ENCODE measurements at regions not wholly inside any gene's neighbourhood (a gene's known extent, or its start where the extent isn't known, plus 50 kb on each side); places are given as distances from the start of the nearest gene placed in this dataset.

DNA sequence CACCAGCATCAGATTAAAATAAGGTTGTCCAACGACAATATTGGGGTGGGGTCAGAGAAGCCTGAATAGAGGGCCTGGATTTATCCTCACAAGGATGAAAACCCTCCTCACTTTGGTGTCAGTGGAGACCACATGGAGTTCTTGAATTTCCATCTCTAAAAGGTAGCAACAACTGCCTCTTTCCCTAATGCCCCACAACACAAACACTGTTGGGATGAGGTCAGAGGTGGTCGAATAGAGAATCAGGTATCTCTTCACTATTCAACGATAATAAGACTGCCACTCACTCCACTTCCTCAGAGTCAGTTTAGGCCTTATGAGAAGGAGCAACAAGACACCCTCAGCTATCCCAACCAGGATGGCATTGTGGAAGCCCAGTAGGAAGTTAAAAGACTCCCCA is 596.1 kb downstream of the HTR1B start:
- TF ChIP-seq, protein P1, sequence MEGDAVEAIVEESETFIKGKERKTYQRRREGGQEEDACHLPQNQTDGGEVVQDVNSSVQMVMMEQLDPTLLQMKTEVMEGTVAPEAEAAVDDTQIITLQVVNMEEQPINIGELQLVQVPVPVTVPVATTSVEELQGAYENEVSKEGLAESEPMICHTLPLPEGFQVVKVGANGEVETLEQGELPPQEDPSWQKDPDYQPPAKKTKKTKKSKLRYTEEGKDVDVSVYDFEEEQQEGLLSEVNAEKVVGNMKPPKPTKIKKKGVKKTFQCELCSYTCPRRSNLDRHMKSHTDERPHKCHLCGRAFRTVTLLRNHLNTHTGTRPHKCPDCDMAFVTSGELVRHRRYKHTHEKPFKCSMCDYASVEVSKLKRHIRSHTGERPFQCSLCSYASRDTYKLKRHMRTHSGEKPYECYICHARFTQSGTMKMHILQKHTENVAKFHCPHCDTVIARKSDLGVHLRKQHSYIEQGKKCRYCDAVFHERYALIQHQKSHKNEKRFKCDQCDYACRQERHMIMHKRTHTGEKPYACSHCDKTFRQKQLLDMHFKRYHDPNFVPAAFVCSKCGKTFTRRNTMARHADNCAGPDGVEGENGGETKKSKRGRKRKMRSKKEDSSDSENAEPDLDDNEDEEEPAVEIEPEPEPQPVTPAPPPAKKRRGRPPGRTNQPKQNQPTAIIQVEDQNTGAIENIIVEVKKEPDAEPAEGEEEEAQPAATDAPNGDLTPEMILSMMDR (IDR thresholded peaks at IDR 0.05), result no peak
- no peak for TF ChIP-seq EP300 (IDR thresholded peaks at IDR 0.05)
